Activated naive CD8-positive, alpha-beta T cell treated with anti-CD3 and anti-CD28 coated beads, Interleukin-2, amount 50 U/mL, for 24 hours (primary cell): ENCODE measurements at regions not wholly inside any gene's neighbourhood (a gene's known extent, or its start where the extent isn't known, plus 50 kb on each side); places are given as distances from the start of the nearest gene placed in this dataset.

Source experiments
- ATAC-seq: fragments of 150-1000 bp; cut with Tn5 transposase; one replicate; pipeline ENCODE4 v1.10.0; 2021
- DNase-seq: peaks from one replicate; pipeline ENCODE4 v3.0.0; 2021
- H3K27ac Mint-ChIP-seq: one replicate; pipeline ENCODE4 v1.8.0; 2021; ENCODE audit warnings: mild to moderate bottlenecking, mixed read lengths
- H3K27me3 Mint-ChIP-seq: one replicate; pipeline ENCODE4 v1.8.0; 2021; ENCODE audit warnings: mixed read lengths
- H3K36me3 Mint-ChIP-seq: one replicate; pipeline ENCODE4 v1.8.0; 2021; ENCODE audit warnings: low read depth, mixed read lengths
- H3K4me1 Mint-ChIP-seq: one replicate; pipeline ENCODE4 v1.8.0; 2021; ENCODE audit warnings: mixed read lengths
- H3K4me3 Mint-ChIP-seq: one replicate; pipeline ENCODE4 v1.8.0; 2021; ENCODE audit warnings: mild to moderate bottlenecking, moderate library complexity, mixed read lengths
- H3K9me3 Mint-ChIP-seq: one replicate; pipeline ENCODE4 v1.8.0; 2021; ENCODE audit warnings: mixed read lengths

DNA sequence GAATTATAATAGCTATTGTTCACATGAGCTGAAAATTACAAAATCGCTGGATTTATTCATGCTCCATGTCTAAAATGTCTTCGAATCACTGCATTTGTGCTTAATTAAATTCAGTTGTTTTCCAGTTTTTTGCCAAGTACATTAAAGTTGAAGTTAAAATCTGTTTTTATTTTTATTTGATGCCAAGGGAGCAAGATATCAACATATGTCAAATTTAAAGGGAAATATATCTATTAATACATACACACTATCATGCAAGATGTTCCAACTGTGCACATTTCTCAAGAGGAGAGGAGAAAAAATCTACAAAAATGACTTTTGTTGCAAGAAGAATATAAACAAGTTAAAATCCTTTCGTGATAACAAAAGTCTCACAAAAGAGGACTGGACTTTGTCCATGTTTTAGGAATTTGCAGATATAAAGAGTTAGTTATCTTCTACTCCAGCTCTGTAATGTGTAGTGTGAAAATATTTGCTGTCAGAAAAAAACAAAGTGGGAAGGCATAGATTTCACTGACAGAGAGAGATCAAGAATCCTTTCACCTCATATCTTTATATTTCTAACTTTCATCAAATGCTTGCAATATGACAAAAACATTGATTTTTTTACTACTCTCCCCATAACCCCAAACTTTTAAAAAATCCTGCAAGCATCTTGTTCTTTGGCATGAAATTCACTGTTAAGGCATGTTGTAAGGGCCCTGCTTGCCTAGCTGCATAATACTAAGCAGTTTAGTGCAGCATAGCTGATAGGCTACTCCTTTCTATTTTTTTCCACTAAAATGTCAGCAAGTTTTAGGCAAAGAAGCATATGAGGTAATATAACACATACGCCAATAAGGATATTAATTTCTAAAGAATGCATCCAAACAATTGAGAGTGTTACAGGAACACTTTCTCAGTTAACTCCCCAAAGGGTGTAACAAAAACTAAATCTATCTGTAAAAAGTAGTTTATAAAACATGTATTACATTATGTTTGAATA lies 340.2 kb upstream of the ADAMTS5 start:
- no peak overlapping the region for H3K27ac Mint-ChIP-seq
- ATAC-seq = no peak
- no peak overlapping the region for H3K4me3 Mint-ChIP-seq
- peaks cover 7% of the 10 kb centered on the region for H3K9me3 Mint-ChIP-seq
- no peaks in the 10 kb centered on the region for H3K4me1 Mint-ChIP-seq
- no peak for DNase-seq
- no peaks in the 10 kb centered on the region for H3K36me3 Mint-ChIP-seq
- no peaks in the 10 kb centered on the region for H3K27me3 Mint-ChIP-seq

DNA sequence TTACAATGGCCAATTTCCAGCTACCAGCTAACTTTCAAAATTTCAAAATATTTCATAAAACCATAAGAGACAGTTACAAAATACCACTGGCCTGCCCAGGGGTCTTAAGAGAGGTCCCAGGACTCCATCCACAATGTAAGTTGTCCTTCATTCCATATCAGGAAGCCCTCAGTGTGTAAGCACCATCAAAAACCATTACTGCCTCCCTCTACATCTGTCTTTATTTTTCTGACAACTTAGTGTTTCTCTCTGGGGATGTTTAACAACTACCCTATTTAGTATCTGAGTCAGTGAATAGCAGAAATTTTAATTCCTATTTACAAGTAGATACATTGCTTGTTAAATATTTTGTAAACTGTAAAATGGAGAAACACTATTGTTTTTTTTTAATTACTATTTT lies 339.3 kb upstream of the ADAMTS5 start:
- no peak overlapping the region for H3K4me3 Mint-ChIP-seq
- H3K9me3 Mint-ChIP-seq = peaks cover 8% of the 10 kb centered on the region
- H3K36me3 Mint-ChIP-seq = no peaks in the 10 kb centered on the region
- no peak overlapping the region for H3K27ac Mint-ChIP-seq
- ATAC-seq (no peak), DNase-seq (no peak)
- H3K4me1 Mint-ChIP-seq = no peaks in the 10 kb centered on the region
- no peaks in the 10 kb centered on the region for H3K27me3 Mint-ChIP-seq

DNA sequence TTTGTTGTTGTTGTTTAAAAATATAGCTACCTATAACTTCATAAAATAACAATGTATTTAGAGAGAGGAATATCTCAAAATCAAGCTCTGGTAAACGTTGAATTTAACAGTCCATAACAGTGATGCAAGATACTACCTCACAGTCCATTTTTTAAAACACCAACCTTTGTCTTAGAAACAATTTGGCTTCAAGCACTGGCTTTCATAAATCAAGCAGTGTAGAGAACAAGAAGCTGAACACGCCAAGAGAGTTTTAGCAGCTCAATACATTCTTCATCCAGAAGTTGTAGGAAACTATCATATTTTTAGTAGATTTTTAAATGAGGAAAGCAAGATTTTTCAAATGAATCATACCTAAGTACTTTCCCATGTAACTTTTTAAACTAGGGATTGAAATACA lies 334.3 kb upstream of the ADAMTS5 start:
- H3K27ac Mint-ChIP-seq = no peak overlapping the region

DNA sequence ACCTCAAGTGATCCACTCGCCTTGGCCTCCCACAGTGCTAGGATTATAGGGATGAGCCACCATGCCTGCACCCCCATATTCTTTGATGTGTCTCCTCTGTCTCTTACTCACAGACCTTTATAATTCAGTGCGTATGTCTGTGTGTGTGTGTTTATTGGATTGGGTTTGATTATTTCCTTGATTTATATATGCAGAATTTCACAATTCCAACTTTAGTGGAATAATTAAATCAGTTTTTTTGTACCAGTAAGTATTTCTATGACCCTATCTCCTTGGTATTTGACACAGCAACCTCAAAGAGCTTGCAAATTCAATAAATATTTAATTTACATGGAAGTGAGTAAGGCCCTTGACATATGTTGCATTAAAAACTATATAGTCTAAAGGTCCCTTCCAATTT lies 333.9 kb upstream of the ADAMTS5 start:
- no peaks in the 10 kb centered on the region for H3K4me1 Mint-ChIP-seq
- H3K27ac Mint-ChIP-seq = no peak overlapping the region
- peaks cover 14% of the 10 kb centered on the region for H3K9me3 Mint-ChIP-seq
- DNase-seq = no peak
- H3K36me3 Mint-ChIP-seq = no peaks in the 10 kb centered on the region
- H3K4me3 Mint-ChIP-seq = no peak overlapping the region
- ATAC-seq = no peak
- H3K27me3 Mint-ChIP-seq = no peaks in the 10 kb centered on the region

More for the DNA sequence above, 334.3 kb upstream of the ADAMTS5 start:
- Mint-ChIP-seq H3K27me3 (no peaks in the 10 kb centered on the region), H3K9me3 (peaks cover 14% of the 10 kb centered on the region), H3K4me1 (no peaks in the 10 kb centered on the region), H3K36me3 (no peaks in the 10 kb centered on the region), H3K4me3 (no peak overlapping the region)
- DNase-seq (no peak), ATAC-seq (no peak)

DNA sequence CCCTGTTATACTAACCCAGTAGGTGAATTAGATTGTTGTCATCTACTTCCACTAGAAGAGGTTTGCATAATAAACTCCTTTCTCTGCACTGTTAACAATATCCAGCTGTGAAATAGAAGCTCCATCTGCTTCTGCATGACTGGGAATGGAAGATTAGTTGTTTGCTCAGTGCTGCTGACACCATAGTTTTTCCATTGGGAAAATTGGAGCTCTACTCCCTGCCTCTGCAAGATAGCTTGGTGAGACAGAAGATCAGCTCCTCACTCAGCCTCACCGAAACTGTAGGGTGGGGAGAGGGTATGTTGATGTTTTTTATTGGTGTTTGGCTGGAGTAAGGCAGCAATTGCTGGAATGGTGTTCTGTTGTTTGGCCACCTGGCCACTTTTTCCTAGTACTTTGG lies 331.6 kb upstream of the ADAMTS5 start:
- Mint-ChIP-seq H3K9me3 (peaks cover 14% of the 10 kb centered on the region), H3K4me3 (no peak overlapping the region), H3K27ac (no peak overlapping the region), H3K27me3 (no peaks in the 10 kb centered on the region), H3K36me3 (no peaks in the 10 kb centered on the region), H3K4me1 (no peaks in the 10 kb centered on the region)
- no peak for ATAC-seq
- DNase-seq = no peak

DNA sequence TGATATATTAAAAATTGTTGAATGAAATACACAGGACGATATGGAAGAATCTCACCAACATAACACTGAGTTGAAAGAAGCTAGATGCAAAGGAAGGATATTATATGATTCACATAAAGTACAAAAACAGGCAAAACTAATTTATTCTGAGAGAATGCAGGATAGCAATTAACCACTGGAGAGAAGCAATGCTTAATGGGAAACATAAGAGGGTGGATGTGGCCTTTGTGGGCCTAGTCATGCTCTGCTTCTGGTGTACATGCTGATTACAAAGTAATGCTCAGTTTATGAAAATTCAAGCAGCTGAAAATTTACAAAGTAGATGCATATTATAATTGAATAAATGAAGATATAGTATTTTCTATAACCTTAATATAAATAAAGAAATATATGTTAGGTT lies 326.4 kb upstream of the ADAMTS5 start:
- no peak overlapping the region for H3K27ac Mint-ChIP-seq
- ATAC-seq (no peak), DNase-seq (no peak)
- peaks cover 13% of the 10 kb centered on the region for H3K9me3 Mint-ChIP-seq
- no peaks in the 10 kb centered on the region for H3K27me3 Mint-ChIP-seq
- H3K4me1 Mint-ChIP-seq = no peaks in the 10 kb centered on the region
- no peak overlapping the region for H3K4me3 Mint-ChIP-seq
- H3K36me3 Mint-ChIP-seq = no peaks in the 10 kb centered on the region

DNA sequence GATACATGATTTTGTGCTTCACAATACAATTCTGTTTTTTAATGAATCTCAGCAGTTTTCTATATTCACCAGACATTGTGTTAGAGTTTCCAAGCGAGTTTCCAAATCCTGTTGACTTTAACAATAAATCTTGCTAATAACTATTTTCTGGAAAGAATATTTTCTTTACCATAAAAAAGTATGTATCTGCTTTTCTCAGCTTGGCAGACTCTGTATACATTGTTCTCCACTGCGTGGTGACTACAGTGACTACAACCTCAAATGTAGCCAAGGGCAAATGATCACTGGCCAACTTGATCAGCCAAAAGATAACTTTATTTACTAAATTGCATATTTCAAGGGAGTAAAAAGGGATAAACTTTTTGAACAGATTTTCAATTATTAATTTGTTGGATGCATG lies 325.9 kb upstream of the ADAMTS5 start:
- H3K27me3 Mint-ChIP-seq = no peaks in the 10 kb centered on the region
- H3K9me3 Mint-ChIP-seq = peaks cover 13% of the 10 kb centered on the region
- no peak overlapping the region for H3K27ac Mint-ChIP-seq
- DNase-seq (no peak), ATAC-seq (no peak)
- no peaks in the 10 kb centered on the region for H3K36me3 Mint-ChIP-seq
- H3K4me3 Mint-ChIP-seq = no peak overlapping the region
- no peaks in the 10 kb centered on the region for H3K4me1 Mint-ChIP-seq

DNA sequence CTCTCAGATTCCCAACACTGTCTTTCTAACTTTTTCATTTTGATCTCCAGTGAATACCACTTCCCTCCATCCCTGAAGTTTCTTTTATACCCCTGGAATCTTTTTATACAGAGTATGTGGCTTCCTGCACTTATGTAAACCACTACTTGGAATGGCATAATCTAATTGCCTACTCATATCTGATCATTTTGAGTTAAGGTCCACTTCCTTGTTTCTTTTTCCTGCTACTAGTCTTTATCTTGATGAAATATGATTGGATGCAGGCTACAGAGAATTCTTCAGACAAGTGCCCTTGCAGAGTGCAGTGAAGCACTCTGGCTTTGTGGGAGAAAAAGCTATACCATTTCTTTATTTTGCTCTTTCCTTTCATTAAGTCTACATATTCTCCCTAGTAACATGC lies 325.3 kb upstream of the ADAMTS5 start:
- no peak overlapping the region for H3K27ac Mint-ChIP-seq
- H3K9me3 Mint-ChIP-seq = peaks cover 13% of the 10 kb centered on the region
- no peak for DNase-seq
- H3K4me1 Mint-ChIP-seq = no peaks in the 10 kb centered on the region
- H3K4me3 Mint-ChIP-seq = no peak overlapping the region
- ATAC-seq = no peak
- no peaks in the 10 kb centered on the region for H3K27me3 Mint-ChIP-seq
- H3K36me3 Mint-ChIP-seq = no peaks in the 10 kb centered on the region

DNA sequence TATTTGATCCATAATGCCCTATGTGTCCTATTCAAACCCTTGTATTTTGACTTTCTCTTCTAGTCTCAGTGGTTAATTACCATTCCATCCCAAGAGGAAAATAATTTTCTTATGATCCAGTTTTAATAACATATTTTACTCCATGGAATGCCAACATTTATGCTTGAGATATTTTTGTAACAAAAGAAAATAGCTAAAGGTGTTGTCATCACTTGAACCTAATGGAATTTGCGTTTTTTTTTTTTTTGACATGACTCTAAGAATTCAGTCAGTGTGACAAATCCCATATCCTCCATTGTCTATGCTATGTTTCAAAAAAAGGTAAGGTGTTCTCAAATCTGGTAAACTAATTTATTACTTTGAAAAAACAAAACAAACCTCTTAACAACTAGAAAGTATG lies 324.1 kb upstream of the ADAMTS5 start:
- ATAC-seq (no peak), DNase-seq (no peak)
- peaks cover 13% of the 10 kb centered on the region for H3K9me3 Mint-ChIP-seq
- H3K4me3 Mint-ChIP-seq = no peak overlapping the region
- H3K36me3 Mint-ChIP-seq = no peaks in the 10 kb centered on the region
- H3K27ac Mint-ChIP-seq = no peak overlapping the region
- H3K4me1 Mint-ChIP-seq = no peaks in the 10 kb centered on the region
- no peaks in the 10 kb centered on the region for H3K27me3 Mint-ChIP-seq

DNA sequence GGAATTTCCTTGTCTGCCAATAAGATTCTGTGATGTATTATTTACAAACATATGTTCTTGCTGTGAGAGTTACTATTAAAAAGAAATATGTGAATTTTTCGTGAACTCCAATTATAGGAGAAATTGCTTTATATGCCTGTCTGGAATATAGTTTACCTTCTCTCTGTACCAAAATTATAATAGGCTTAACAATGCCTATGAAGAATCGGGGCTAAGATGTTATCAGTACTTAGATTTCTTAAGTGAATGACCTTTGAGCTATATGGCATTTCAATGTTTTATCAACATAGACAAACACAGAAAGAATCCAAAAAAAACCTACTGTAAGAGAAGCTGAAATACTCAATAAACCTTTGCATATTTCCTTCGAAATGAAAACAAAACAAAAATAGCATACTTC lies 323.1 kb upstream of the ADAMTS5 start:
- ATAC-seq (no peak), DNase-seq (no peak)
- peaks cover 14% of the 10 kb centered on the region for H3K9me3 Mint-ChIP-seq

DNA sequence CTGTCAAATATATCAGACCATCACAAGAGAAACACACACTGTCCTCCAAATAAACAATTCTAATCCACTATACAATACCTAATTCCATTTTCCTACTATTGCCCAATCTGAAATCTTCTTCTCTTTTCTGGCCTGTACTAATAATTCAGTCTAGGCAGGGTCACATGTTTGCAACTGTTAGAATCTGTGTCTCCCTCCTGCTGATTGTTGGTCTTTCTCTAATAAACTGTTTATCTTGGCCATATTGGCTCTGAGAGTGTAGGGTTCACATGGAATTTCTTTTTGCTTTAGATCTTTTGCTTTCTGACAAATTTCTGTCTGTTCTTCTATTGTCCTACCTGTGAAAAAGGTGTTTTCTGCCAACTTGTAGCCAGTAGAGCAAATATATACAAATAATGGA lies 319.9 kb upstream of the ADAMTS5 start:
- Mint-ChIP-seq H3K4me1 (no peaks in the 10 kb centered on the region), H3K27me3 (no peaks in the 10 kb centered on the region), H3K9me3 (peaks cover 15% of the 10 kb centered on the region), H3K4me3 (no peak overlapping the region), H3K27ac (no peak overlapping the region), H3K36me3 (no peaks in the 10 kb centered on the region)
- DNase-seq (no peak), ATAC-seq (no peak)

More for the DNA sequence above, 323.1 kb upstream of the ADAMTS5 start:
- H3K27ac Mint-ChIP-seq = no peak overlapping the region
- H3K36me3 Mint-ChIP-seq = no peaks in the 10 kb centered on the region
- no peak overlapping the region for H3K4me3 Mint-ChIP-seq
- H3K27me3 Mint-ChIP-seq = no peaks in the 10 kb centered on the region
- no peaks in the 10 kb centered on the region for H3K4me1 Mint-ChIP-seq

DNA sequence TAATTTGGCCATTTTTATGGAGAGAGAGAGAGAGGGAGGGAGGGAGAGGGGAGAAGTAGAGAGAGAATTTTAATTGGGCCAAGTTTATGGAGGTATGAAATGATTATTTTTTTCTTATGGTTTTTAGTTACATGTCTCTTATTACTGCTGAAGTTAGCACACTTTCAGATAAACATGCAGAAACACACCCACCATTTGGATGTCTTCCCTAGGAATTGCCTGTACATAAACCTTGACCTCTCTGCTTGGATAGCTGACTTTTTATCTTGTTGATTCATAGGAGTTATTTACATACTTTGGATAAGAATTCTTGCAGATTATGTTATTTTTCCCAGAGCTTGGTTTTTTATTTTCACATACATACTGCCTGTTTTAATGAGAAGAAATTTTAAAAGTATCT lies 310.2 kb upstream of the ADAMTS5 start:
- DNase-seq (no peak), ATAC-seq (no peak)
- Mint-ChIP-seq H3K4me3 (no peak overlapping the region), H3K9me3 (peaks cover 3% of the 10 kb centered on the region), H3K36me3 (no peaks in the 10 kb centered on the region), H3K27me3 (no peaks in the 10 kb centered on the region), H3K27ac (no peak overlapping the region), H3K4me1 (no peaks in the 10 kb centered on the region)

DNA sequence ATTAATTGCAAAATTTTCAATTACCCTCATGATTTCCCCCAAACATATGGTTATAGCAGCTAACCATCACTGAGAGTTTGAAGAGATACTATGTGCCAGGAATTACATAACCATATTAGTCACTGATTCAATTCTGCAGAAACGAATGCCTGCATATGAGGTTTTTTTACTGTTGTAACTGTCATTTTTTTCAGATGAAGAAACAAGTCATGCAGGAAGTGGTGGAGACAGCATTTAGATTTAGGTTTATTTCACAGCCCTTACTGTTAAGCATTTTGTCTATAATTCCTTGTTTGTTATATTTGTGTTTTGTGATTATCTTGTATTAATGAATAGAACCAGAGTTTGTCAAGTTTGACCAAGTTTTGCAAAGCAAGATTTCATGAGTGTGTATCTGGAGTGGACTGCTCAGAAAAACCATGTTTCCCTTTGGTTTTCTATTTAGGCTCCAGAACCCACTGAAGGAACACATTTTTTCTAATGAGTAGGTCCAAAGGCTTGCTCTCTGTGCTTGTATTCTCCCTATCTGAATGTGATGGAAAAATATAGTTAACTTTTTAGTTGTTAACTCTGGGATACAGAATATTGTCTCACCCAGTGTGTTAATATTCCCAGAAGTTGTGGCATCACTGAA lies 308.5 kb upstream of the ADAMTS5 start:
- H3K36me3 Mint-ChIP-seq = no peaks in the 10 kb centered on the region
- no peak for DNase-seq

DNA sequence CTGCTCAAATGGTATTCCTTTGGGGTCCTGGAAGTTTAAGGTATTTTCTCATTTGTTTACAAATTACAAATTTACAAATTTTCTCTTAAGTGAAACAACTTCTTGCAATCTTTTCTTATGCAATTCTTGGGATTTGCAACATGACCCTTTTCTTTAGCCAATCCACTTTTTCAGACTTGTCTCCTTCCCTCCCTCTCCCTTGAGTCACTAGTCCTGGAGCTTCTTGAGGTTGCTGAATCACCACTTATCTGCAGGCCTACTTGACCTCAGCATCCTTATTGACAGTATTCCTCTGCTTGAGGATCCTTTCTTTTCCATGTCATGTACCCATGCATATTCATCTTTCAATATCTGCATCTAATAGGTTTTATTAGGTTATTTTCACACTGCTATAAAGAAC lies 302.8 kb upstream of the ADAMTS5 start:
- no peaks in the 10 kb centered on the region for H3K4me1 Mint-ChIP-seq

More for the DNA sequence above, 308.5 kb upstream of the ADAMTS5 start:
- no peaks in the 10 kb centered on the region for H3K9me3 Mint-ChIP-seq
- no peaks in the 10 kb centered on the region for H3K27me3 Mint-ChIP-seq
- H3K4me1 Mint-ChIP-seq = no peaks in the 10 kb centered on the region
- H3K4me3 Mint-ChIP-seq = no peak overlapping the region
- no peak for ATAC-seq
- no peak overlapping the region for H3K27ac Mint-ChIP-seq

DNA sequence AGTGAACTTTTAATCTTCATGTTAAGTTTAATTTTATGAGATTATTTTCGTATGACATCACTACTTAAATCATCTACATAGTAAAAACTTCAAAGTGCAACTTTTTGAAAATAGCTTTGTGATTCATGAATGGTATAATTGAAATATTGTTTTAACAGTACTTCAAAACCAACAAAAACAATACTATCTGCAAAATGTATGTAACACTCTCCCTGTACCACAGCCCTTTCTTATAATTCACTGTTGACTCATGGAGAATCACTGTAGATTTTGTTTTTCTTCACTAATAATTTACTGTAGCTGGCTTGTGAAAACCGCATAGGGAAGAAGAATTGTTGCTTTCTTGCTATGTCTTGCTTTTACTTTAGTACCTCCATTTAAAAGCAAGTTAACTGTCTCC lies 301.4 kb upstream of the ADAMTS5 start:
- Mint-ChIP-seq H3K4me1 (no peaks in the 10 kb centered on the region), H3K9me3 (no peaks in the 10 kb centered on the region), H3K27me3 (no peaks in the 10 kb centered on the region), H3K27ac (no peak overlapping the region), H3K36me3 (no peaks in the 10 kb centered on the region), H3K4me3 (no peak overlapping the region)
- ATAC-seq = no peak
- no peak for DNase-seq

More for the DNA sequence above, 302.8 kb upstream of the ADAMTS5 start:
- Mint-ChIP-seq H3K27ac (no peak overlapping the region), H3K27me3 (no peaks in the 10 kb centered on the region), H3K4me3 (no peak overlapping the region), H3K36me3 (no peaks in the 10 kb centered on the region), H3K9me3 (no peaks in the 10 kb centered on the region)
- DNase-seq (no peak), ATAC-seq (no peak)
